ENCODE measurements at regions not wholly inside any gene's neighbourhood (a gene's known extent, or its start where the extent isn't known, plus 50 kb on each side); places are given as distances from the start of the nearest gene placed in this dataset.

DNA sequence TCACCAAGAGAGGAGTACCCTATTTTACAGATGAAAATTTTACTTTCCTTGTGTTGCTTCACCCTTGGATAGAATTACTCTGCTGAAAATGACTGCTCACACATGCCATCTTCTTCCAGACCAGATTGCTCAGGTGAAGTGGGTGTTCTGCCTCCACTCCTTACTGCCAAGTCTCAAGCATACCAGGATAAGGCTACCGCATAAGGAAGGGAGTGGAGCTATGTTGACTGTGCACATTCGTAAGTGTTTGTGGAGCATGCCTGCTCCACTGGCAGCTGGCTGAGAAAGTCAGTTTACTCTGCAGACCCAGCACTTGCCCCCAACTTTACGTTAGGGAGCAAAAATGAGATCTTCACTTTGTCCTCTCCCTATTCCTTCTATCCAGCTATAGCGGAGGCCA, 405.0 kb upstream of the DDX18 start:
- TF ChIP-seq BHLHE40 (IDR thresholded peaks at IDR 0.05; ENCODE audit: borderline replicate concordance): no peak
- no peak for TF ChIP-seq SUZ12 (IDR thresholded peaks at IDR 0.05)
- TF ChIP-seq ARNT (IDR thresholded peaks at IDR 0.05): no peak
- TF ChIP-seq SP1 (IDR thresholded peaks at IDR 0.05): no peak
- no peak for TF ChIP-seq L3MBTL2 (conservative IDR thresholded peaks at IDR 0.05)
- TF ChIP-seq ELF4 (IDR thresholded peaks at IDR 0.05): no peak
- TF ChIP-seq ZNF384 (IDR thresholded peaks at IDR 0.05): no peak
- TF ChIP-seq PKNOX1 (IDR thresholded peaks at IDR 0.05): no peak
- TF ChIP-seq FOXM1 (IDR thresholded peaks at IDR 0.05; ENCODE audit: borderline replicate concordance): no peak
- TF ChIP-seq TARDBP (IDR thresholded peaks at IDR 0.05): no peak
- TF ChIP-seq NFRKB (IDR thresholded peaks at IDR 0.05): no peak
- TF ChIP-seq CTBP1 (IDR thresholded peaks at IDR 0.05; ENCODE audit: borderline replicate concordance): no peak
- no peak for TF ChIP-seq FOXK2 (IDR thresholded peaks at IDR 0.05)
- no peak for TF ChIP-seq HDGF (IDR thresholded peaks at IDR 0.05; ENCODE audit: borderline replicate concordance)

Data from HEK293T (cell line).